Activated CD8-positive, alpha-beta memory T cell treated with anti-CD3 and anti-CD28 coated beads for 36 hours (primary cell): ENCODE measurements at regions not wholly inside any gene's neighbourhood (a gene's known extent, or its start where the extent isn't known, plus 50 kb on each side); places are given as distances from the start of the nearest gene placed in this dataset.

Source experiments
- CTCF ChIA-PET: fragments of 350-600 bp; sonication (Branson Sonifier 250); formaldehyde crosslinking; loops from one replicate; lab custom pipeline; 2021; ENCODE audit warnings: antibody characterized with exemption; lab: Charles Lee
- POLR2A ChIA-PET: fragments of 350-600 bp; sonication (Branson Sonifier 250); formaldehyde crosslinking; loops from one replicate; lab custom pipeline; 2021; ENCODE audit warnings: antibody characterized with exemption; lab: Charles Lee

- POLR2A ChIA-PET = no interaction called here
- CTCF ChIA-PET = no interaction called here
Observed at GRCh38 chr6:169938731-169939130, 187.3 kb downstream of the ERMARD start.

GRCh38 chr6:169938262-169938701, 186.9 kb downstream of the ERMARD start:
- ChIA-PET POLR2A (no interaction called here), CTCF (no interaction called here)

- ChIA-PET CTCF (interaction anchor here (1.2 kb wide), 1 partner anchor 106 kb away, joined by 3 read pairs; no protein-coding TSS in a partner anchor), POLR2A (no interaction called here)
Observed at GRCh38 chr6:169937389-169938261, 186.2 kb downstream of the ERMARD start.

GRCh38 chr6:169936355-169936975, 185.0 kb downstream of the ERMARD start:
- POLR2A ChIA-PET = no interaction called here
- CTCF ChIA-PET = interaction anchor here (1.2 kb wide), 1 partner anchor 105 kb away, joined by 3 read pairs; no protein-coding TSS in a partner anchor

GRCh38 chr6:169935861-169936260, 184.4 kb downstream of the ERMARD start:
- ChIA-PET CTCF (interaction anchor here (1.2 kb wide), 1 partner anchor 104 kb away, joined by 3 read pairs; no protein-coding TSS in a partner anchor), POLR2A (no interaction called here)

GRCh38 chr6:169935348-169935718, 183.9 kb downstream of the ERMARD start:
- ChIA-PET CTCF (no interaction called here), POLR2A (no interaction called here)

GRCh38 chr6:169934699-169935347, 183.4 kb downstream of the ERMARD start:
- CTCF ChIA-PET = no interaction called here
- POLR2A ChIA-PET = no interaction called here

GRCh38 chr6:169933839-169934698, 182.6 kb downstream of the ERMARD start:
- ChIA-PET POLR2A (no interaction called here), CTCF (no interaction called here)

GRCh38 chr6:169933251-169933821, 181.9 kb downstream of the ERMARD start:
- POLR2A ChIA-PET = no interaction called here
- CTCF ChIA-PET = no interaction called here

GRCh38 chr6:169932491-169932890, 181.1 kb downstream of the ERMARD start:
- POLR2A ChIA-PET = no interaction called here
- CTCF ChIA-PET = interaction anchor here (1.0 to 1.8 kb wide), 2 partner anchors 12 to 101 kb away, joined by 3 to 7 read pairs; no protein-coding TSS in a partner anchor

GRCh38 chr6:169931261-169931660, 179.8 kb downstream of the ERMARD start:
- CTCF ChIA-PET = interaction anchor here (1.8 kb wide), 1 partner anchor 99 kb away, joined by 7 read pairs; no protein-coding TSS in a partner anchor
- POLR2A ChIA-PET = no interaction called here

GRCh38 chr6:169930799-169931198, 179.4 kb downstream of the ERMARD start:
- ChIA-PET POLR2A (no interaction called here), CTCF (interaction anchor here (1.8 kb wide), 1 partner anchor 99 kb away, joined by 7 read pairs; no protein-coding TSS in a partner anchor)

- POLR2A ChIA-PET = no interaction called here
- CTCF ChIA-PET = no interaction called here
Observed at GRCh38 chr6:169927711-169928110, 176.3 kb downstream of the ERMARD start.

- CTCF ChIA-PET = interaction anchor here (0.7 kb wide), 1 partner anchor 137 kb away, joined by 3 read pairs; no protein-coding TSS in a partner anchor
- POLR2A ChIA-PET = no interaction called here
Observed at GRCh38 chr6:169926617-169927417, 175.4 kb downstream of the ERMARD start.

- ChIA-PET POLR2A (no interaction called here), CTCF (no interaction called here)
Observed at GRCh38 chr6:169923468-169924464, 172.3 kb downstream of the ERMARD start.
